ENCODE measurements at regions not wholly inside any gene's neighbourhood (a gene's known extent, or its start where the extent isn't known, plus 50 kb on each side); places are given as distances from the start of the nearest gene placed in this dataset.

- no peak for TF ChIP-seq ZNF510 (tag by site-specific recombination; IDR thresholded peaks at IDR 0.05; ENCODE audit: insufficient replicate concordance)
- TF ChIP-seq ZNF121 (tag by site-specific recombination; IDR thresholded peaks at IDR 0.05), result no peak
- no peak for TF ChIP-seq BCL11B (tag by site-specific recombination; IDR thresholded peaks at IDR 0.05; ENCODE audit: low read depth)
- TF ChIP-seq ZNF473 (tag by site-specific recombination; IDR thresholded peaks at IDR 0.05), result no peak
- no peak for TF ChIP-seq ZNF324 (tag by site-specific recombination; IDR thresholded peaks at IDR 0.05)
- no peak for TF ChIP-seq ZBTB17 (tag by site-specific recombination; IDR thresholded peaks at IDR 0.05)
- no peak for TF ChIP-seq BCL6B (tag by site-specific recombination; IDR thresholded peaks at IDR 0.05)
- TF ChIP-seq GLI4 (tag by site-specific recombination; IDR thresholded peaks at IDR 0.05), result no peak
- no peak for TF ChIP-seq ZNF692 (tag by site-specific recombination; IDR thresholded peaks at IDR 0.05)
These were observed 91.1 kb downstream of the TUBA3C start (continued) for GRCh38 chr13:19090495-19090894.

- H3K4me3 ChIP-seq (ENCODE audit: low read depth, low read length), result no peak overlapping the region
- TF ChIP-seq ZNF2 (tag by site-specific recombination; IDR thresholded peaks at IDR 0.05) (no peak), ZNF654 (tag by site-specific recombination; IDR thresholded peaks at IDR 0.05; ENCODE audit: low read depth) (0 out of 2 replicates have a peak, but pooled peaks have one; percentile 14), ZNF571 (tag by site-specific recombination; IDR thresholded peaks at IDR 0.05) (no peak), ZNF169 (tag by site-specific recombination; IDR thresholded peaks at IDR 0.05) (no peak), ZNF146 (tag by site-specific recombination; IDR thresholded peaks at IDR 0.05) (no peak), ZNF292 (tag by site-specific recombination; IDR thresholded peaks at IDR 0.05; ENCODE audit: borderline replicate concordance, low read depth) (no peak)
- POLR2A ChIA-PET, result no interaction called here
- no peaks in the 10 kb centered on the region for H3K36me3 ChIP-seq (ENCODE audit: control insufficient read depth in 2 of 2, insufficient read depth in 1 of 2, low read length in 2 of 2)
- no peaks in the 10 kb centered on the region for H3K9me3 ChIP-seq (ENCODE audit: control insufficient read depth, insufficient read depth, low read depth, low read length)
- CTCF ChIA-PET, result no interaction called here
- H3K4me1 ChIP-seq (ENCODE audit: control insufficient read depth, insufficient read depth, low read length), result no peaks in the 10 kb centered on the region
- H3K27ac ChIP-seq (ENCODE audit: extremely low read depth, low read depth, low read length), result no peak overlapping the region
These were observed 92.3 kb downstream of the TUBA3C start for GRCh38 chr13:19089315-19089714.

GRCh38 chr13:19088416-19088815 lies 93.2 kb downstream of the TUBA3C start:
- no peaks in the 10 kb centered on the region for H3K4me1 ChIP-seq (ENCODE audit: control insufficient read depth, insufficient read depth, low read length)
- no peak overlapping the region for H3K27ac ChIP-seq (ENCODE audit: extremely low read depth, low read depth, low read length)
- H3K9me3 ChIP-seq (ENCODE audit: control insufficient read depth, insufficient read depth, low read depth, low read length), result no peaks in the 10 kb centered on the region
- H3K36me3 ChIP-seq (ENCODE audit: control insufficient read depth in 2 of 2, insufficient read depth in 1 of 2, low read length in 2 of 2), result no peaks in the 10 kb centered on the region
- no peak overlapping the region for H3K4me3 ChIP-seq (ENCODE audit: low read depth, low read length)
- ChIA-PET POLR2A (no interaction called here), CTCF (no interaction called here)
- TF ChIP-seq ZNF184 (tag by site-specific recombination; IDR thresholded peaks at IDR 0.05), result no peak
- TF ChIP-seq ZIC2 (tag by site-specific recombination; IDR thresholded peaks at IDR 0.05), result no peak
- TF ChIP-seq ZNF518A (tag by site-specific recombination; conservative IDR thresholded peaks at IDR 0.05; ENCODE audit: low read depth), result no peak
- TF ChIP-seq ZNF248 (tag by site-specific recombination; IDR thresholded peaks at IDR 0.05), result no peak
- no peak for TF ChIP-seq ZFP41 (tag by site-specific recombination; IDR thresholded peaks at IDR 0.05; ENCODE audit: borderline replicate concordance)
- no peak for TF ChIP-seq ZNF155 (tag by site-specific recombination; IDR thresholded peaks at IDR 0.05)
- TF ChIP-seq ZBTB21 (tag by site-specific recombination; IDR thresholded peaks at IDR 0.05), result no peak
- no peak for TF ChIP-seq KLF8 (tag by site-specific recombination; IDR thresholded peaks at IDR 0.05)
- TF ChIP-seq PBX3 (CRISPR knock-in tag; IDR thresholded peaks at IDR 0.05), result no peak
- no peak for TF ChIP-seq ZNF513 (tag by site-specific recombination; IDR thresholded peaks at IDR 0.05)

Measured in HEK293 (cell line).